HG03097 (cell line): ENCODE measurements at regions not wholly inside any gene's neighbourhood (a gene's known extent, or its start where the extent isn't known, plus 50 kb on each side); places are given as distances from the start of the nearest gene placed in this dataset.

Source experiments
- ATAC-seq: cut with Tn5 transposase; IDR thresholded peaks from one replicate; pipeline ENCODE4 v1.9.1; 2021; ENCODE audit not compliant: unreplicated experiment, low FRiP score

GRCh38 chr10:6339891-6340290, 137.2 kb downstream of the PFKFB3 start:
- no peak for ATAC-seq

- ATAC-seq = no peak
These were observed 139.5 kb downstream of the PFKFB3 start for GRCh38 chr10:6342096-6342685.

GRCh38 chr10:6343305-6344010, 140.7 kb downstream of the PFKFB3 start:
- ATAC-seq = no peak

- no peak for ATAC-seq
These were observed 142.7 kb downstream of the PFKFB3 start for GRCh38 chr10:6345404-6345803.

GRCh38 chr10:6346631-6347030, 143.9 kb downstream of the PFKFB3 start:
- ATAC-seq = no peak

GRCh38 chr10:6347391-6347951, 144.7 kb downstream of the PFKFB3 start:
- ATAC-seq = peak; percentile 39

- ATAC-seq = peak; percentile 92
These were observed 145.6 kb downstream of the PFKFB3 start for GRCh38 chr10:6348096-6348874.

GRCh38 chr10:6349846-6350535, 147.3 kb downstream of the PFKFB3 start:
- ATAC-seq = no peak

- ATAC-seq = no peak
These were observed 147.9 kb downstream of the PFKFB3 start for GRCh38 chr10:6350609-6351008.

GRCh38 chr10:6351495-6351894, 148.8 kb downstream of the PFKFB3 start:
- no peak for ATAC-seq

- no peak for ATAC-seq
These were observed 150.8 kb downstream of the PFKFB3 start for GRCh38 chr10:6353526-6353925.

GRCh38 chr10:6354168-6354772, 151.5 kb downstream of the PFKFB3 start:
- no peak for ATAC-seq

- no peak for ATAC-seq
These were observed 153.6 kb downstream of the PFKFB3 start for GRCh38 chr10:6356280-6356793.

- ATAC-seq = no peak
These were observed 159.1 kb downstream of the PFKFB3 start for GRCh38 chr10:6361869-6362268.

GRCh38 chr10:6362879-6363278, 160.1 kb downstream of the PFKFB3 start:
- no peak for ATAC-seq

GRCh38 chr10:6363511-6363910, 160.8 kb downstream of the PFKFB3 start:
- ATAC-seq = no peak

- no peak for ATAC-seq
These were observed 161.6 kb downstream of the PFKFB3 start for GRCh38 chr10:6364283-6364682.

- ATAC-seq = no peak
These were observed 162.2 kb downstream of the PFKFB3 start for GRCh38 chr10:6364893-6365292.

GRCh38 chr10:6365384-6365783, 162.7 kb downstream of the PFKFB3 start:
- no peak for ATAC-seq
